ENCODE measurements at regions not wholly inside any gene's neighbourhood (a gene's known extent, or its start where the extent isn't known, plus 50 kb on each side); places are given as distances from the start of the nearest gene placed in this dataset.

- TF ChIP-seq, protein P1, sequence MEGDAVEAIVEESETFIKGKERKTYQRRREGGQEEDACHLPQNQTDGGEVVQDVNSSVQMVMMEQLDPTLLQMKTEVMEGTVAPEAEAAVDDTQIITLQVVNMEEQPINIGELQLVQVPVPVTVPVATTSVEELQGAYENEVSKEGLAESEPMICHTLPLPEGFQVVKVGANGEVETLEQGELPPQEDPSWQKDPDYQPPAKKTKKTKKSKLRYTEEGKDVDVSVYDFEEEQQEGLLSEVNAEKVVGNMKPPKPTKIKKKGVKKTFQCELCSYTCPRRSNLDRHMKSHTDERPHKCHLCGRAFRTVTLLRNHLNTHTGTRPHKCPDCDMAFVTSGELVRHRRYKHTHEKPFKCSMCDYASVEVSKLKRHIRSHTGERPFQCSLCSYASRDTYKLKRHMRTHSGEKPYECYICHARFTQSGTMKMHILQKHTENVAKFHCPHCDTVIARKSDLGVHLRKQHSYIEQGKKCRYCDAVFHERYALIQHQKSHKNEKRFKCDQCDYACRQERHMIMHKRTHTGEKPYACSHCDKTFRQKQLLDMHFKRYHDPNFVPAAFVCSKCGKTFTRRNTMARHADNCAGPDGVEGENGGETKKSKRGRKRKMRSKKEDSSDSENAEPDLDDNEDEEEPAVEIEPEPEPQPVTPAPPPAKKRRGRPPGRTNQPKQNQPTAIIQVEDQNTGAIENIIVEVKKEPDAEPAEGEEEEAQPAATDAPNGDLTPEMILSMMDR (IDR thresholded peaks at IDR 0.05) = no peak
- no peak for TF ChIP-seq POLR2A (IDR thresholded peaks at IDR 0.05)
These were observed 129.2 kb upstream of the MYOCD start for GRCh38 chr17:12536472-12536871.
